A549 (cell line): ENCODE measurements at regions not wholly inside any gene's neighbourhood (a gene's known extent, or its start where the extent isn't known, plus 50 kb on each side); places are given as distances from the start of the nearest gene placed in this dataset.

Source experiments
- RCOR1 ChIP-seq: fragments of 150-350 bp; IDR thresholded peaks from 2 replicates; pipeline ENCODE4 v1.6.1; 2014; ENCODE audit warnings: antibody characterized with exemption, low read length, low read depth
- TF ChIP-seq, protein P1 (sequence below): fragments of >200 bp; sonication (Bioruptor Twin); formaldehyde crosslinking; IDR thresholded peaks from 3 replicates; pipeline ENCODE4 v1.5.1; 2016

DNA sequence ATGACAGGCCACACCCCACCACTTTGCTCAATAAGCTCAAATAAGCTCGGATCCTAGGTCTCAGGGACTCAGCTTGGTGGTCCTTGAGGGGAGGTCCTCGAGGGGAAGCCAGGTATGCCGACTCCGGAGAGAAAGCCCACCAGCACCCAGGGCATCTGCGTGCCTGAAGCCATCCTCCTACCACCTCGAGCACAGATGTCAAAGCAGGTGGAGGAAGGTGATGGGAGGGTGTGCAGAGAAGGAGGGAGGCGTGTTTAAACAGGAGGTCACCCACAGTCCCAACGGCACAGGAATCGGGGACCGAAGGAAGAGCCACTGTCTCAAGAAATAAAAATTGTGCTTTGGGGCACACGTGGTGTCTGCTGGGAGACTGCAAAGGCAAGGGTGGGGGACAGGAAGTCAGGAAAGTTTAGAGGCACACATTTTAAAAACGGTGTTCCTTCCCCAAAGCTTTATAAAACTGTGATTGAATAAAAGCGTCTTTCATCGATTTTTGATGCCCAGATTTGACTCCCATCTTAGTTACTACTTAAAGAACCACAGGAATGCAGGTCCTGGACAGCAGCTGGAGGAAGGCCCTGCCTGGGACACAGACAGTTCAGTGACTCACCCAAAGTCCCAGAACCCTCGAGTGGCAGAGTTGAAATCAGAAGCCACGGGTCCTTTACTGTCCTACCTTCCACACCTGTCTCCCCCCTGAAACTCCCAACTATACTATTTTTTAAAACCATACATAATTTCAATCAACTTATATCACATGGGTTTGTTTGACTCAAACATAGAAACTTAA lies 221.0 kb upstream of the PDE10A start:
- TF ChIP-seq RCOR1 = no peak
- TF ChIP-seq, protein P1, sequence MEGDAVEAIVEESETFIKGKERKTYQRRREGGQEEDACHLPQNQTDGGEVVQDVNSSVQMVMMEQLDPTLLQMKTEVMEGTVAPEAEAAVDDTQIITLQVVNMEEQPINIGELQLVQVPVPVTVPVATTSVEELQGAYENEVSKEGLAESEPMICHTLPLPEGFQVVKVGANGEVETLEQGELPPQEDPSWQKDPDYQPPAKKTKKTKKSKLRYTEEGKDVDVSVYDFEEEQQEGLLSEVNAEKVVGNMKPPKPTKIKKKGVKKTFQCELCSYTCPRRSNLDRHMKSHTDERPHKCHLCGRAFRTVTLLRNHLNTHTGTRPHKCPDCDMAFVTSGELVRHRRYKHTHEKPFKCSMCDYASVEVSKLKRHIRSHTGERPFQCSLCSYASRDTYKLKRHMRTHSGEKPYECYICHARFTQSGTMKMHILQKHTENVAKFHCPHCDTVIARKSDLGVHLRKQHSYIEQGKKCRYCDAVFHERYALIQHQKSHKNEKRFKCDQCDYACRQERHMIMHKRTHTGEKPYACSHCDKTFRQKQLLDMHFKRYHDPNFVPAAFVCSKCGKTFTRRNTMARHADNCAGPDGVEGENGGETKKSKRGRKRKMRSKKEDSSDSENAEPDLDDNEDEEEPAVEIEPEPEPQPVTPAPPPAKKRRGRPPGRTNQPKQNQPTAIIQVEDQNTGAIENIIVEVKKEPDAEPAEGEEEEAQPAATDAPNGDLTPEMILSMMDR = no peak
